GM12891 (cell line): ENCODE measurements at regions not wholly inside any gene's neighbourhood (a gene's known extent, or its start where the extent isn't known, plus 50 kb on each side); places are given as distances from the start of the nearest gene placed in this dataset.

Experiments
- PAX5 ChIP-seq: IDR thresholded peaks from 2 replicates; pipeline ENCODE4 v1.6.1; 2011; ENCODE audit warnings: low read length, moderate library complexity, mild to moderate bottlenecking; ENCODE audit not compliant: insufficient read depth, severe bottlenecking
- POLR2A ChIP-seq: IDR thresholded peaks from 2 replicates; pipeline ENCODE4 v1.6.1; 2011; ENCODE audit warnings: low read depth, low read length, control low read depth
- POLR2AphosphoS5 ChIP-seq: IDR thresholded peaks from 2 replicates; pipeline ENCODE4 v1.6.1; 2011; ENCODE audit warnings: low read depth, low read length, control low read depth
- POU2F2 ChIP-seq: IDR thresholded peaks from 2 replicates; pipeline ENCODE4 v1.6.1; 2011; ENCODE audit warnings: low read depth, mild to moderate bottlenecking, control low read depth, low read length, moderate library complexity
- SPI1 ChIP-seq: IDR thresholded peaks from 2 replicates; pipeline ENCODE4 v1.6.1; 2011; ENCODE audit warnings: low read depth, low read length, control low read depth
- TAF1 ChIP-seq: IDR thresholded peaks from 2 replicates; pipeline ENCODE4 v1.6.1; 2011; ENCODE audit warnings: low read depth, low read length, control low read depth

DNA sequence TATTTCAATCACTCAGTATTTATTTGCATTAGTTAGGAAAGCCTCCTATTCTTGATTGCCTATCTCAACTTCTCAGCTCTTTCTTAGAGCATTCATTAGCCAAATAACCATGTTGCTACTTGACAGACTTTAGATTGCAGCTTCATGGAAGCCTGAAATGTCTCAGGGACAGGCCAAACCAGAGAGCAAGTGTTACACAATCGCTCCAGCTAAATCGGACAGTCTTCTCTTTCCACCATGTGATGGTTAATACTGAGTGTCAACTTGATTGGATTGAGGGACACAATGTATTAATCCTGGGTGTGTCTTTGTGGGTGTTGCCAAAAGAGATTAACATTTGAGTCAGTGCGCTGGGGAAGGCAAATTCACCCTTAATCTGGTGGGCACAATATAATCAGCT is 106.5 kb upstream of the DRD2 start:
- TF ChIP-seq POLR2A (no peak), POLR2AphosphoS5 (no peak), TAF1 (no peak), POU2F2 (no peak), PAX5 (no peak), SPI1 (no peak)
